GM19468 (cell line): ENCODE measurements at regions not wholly inside any gene's neighbourhood (a gene's known extent, or its start where the extent isn't known, plus 50 kb on each side); places are given as distances from the start of the nearest gene placed in this dataset.

Experiments used
- ATAC-seq: cut with Tn5 transposase; IDR thresholded peaks from one replicate; pipeline ENCODE4 v1.9.1; 2021; ENCODE audit warnings: mild to moderate bottlenecking, moderate library complexity, moderate number of reproducible peaks; ENCODE audit not compliant: unreplicated experiment; ENCODE audit errors: extremely low read depth

DNA sequence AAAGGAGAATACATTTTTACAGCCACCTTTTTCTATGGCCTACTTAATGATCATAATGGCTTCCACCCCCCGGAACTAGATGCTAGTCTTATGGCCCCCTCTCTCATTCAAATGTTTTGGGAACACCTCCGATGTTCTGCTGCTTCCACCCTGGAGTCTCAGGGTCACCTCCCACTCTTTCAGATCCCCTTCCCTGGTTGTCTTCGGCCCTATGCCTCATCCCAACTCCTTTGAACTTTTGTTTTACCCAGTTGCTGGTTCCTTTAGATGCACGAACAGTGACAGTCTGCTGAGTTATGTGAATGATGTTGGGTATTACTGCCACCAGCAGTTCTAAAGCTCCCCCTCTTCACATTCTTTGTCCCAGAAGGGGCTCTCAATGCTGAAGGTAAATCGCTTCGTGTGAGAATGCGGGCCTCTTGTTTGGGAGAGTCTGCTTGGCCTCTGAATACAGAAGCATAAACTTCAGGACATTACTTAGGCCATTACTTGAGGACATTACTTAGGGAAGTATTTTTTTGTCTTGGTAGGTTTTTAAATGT lies 309.1 kb downstream of the SOX4 start:
- ATAC-seq = no peak

DNA sequence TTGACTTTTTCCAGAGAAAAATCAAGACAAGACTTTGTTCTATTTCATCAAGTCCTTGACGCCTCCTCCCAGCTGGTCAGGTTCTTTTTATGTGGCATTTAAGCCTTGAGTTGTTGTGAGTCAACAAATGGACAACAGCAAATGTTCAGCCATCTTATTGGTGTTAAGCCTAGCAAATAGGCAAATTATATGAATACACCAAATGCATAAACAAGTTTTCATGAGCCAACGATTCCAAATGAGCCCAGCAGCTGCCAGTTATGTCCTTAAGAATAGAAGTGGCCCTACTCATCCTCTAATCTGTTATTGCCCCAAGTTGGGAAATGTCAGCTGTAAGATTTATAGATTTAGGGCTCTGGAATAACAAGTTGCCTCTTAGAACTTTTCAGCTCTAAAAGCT lies 312.0 kb downstream of the SOX4 start:
- no peak for ATAC-seq

DNA sequence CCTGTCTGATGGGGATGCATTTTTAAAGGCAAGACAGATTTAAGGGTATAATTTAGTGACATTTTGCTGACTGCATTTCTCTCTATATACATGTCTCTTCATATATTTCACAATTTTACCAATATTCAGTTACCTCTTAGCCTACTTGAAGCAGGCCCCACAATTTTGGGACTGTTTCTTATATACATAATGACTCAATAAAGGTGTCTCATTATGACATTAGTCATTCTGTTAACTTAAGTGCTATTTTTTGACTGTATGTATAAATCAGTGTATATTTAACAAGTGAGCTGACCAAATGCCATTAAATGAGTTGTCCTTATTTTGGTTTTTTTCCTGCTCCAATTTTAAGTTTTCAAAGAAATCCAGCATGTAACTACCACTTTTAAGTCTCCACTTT lies 313.3 kb downstream of the SOX4 start:
- no peak for ATAC-seq

DNA sequence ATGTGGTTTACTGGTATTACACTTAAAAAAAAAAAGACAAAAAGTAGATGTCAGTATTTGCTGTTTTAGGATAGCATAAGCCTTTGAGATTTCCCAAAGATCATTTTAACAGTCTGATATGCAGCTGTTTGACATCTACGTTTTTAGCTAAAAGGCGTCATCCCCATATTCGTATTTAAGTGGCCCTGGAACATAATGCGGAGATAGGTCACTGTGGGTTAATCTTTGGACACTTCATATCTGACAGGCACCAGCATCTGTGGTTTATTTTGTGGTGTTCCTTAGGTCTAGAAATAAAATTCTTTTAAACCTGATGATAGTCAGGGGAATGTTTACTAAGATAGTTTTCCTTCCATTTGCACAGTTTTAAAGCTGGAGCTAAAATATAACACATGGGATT lies 313.7 kb downstream of the SOX4 start:
- no peak for ATAC-seq

DNA sequence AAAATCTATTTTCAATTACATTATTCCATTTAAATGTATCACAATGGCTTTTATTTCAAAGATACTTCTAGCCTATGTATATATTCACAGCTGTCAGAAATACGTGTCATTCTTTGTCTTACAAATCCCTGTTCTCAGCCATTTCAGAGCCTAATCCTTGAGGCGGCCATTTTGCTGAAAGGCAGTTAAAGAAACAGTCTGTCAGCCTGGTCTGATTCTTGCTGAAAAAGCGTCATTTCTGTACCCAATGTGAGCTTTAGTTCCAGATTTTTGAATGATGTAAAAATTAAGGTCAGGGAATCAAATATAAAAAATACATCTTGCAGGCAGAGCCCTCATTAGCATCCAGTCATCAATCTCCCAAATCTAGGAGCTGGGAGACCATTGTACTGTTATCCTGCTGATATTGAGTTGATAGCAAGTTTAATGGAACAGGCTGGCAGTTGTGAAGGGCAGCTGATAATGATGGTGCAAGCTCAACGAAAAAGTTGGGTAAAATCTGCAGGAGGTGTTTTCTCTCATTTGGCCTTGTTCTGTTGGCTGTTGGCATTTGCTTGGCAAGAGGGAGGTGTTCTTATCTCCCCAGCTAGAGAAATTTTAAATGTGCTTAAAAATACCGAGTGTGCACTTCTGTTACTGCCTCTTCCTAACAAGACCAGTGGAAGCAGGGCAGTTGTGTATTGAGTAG lies 314.8 kb downstream of the SOX4 start:
- no peak for ATAC-seq

DNA sequence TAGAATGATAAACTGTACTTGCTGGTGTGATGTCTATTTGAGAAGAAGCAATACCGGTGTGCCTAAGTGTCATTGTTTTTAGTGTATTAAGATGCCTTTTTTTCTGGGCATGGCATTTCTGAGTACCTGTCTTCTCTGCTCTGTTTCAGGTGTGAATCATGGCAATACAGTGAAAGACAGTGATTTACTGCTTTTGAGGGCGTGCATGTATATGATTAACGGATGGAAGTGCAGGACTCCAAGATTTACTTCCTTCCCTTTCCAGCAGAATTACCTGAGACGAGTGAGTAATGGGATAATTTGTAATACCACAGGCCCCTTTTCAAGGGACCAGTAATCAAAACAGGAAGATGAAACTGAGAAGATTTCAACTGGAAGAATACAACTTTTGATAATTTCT lies 315.8 kb downstream of the SOX4 start:
- no peak for ATAC-seq

DNA sequence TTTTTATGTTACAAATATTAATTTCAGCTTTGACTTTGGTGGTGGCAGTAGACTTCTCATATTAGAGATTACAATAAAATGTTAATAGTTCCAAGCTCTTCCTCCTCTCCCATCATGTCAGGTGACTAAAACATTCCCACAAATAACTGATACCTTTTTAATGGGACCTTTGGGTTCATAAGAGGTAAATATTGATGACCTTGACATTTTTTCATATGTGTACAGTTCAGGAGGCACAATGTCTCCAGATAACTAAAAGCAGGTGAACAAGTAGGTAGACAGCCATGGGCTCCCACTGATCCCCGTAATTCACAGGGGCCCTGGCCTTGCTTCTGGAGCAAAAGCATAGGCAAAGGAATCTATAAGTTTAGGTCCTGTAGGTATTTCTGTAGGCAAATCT lies 317.7 kb downstream of the SOX4 start:
- ATAC-seq = no peak

DNA sequence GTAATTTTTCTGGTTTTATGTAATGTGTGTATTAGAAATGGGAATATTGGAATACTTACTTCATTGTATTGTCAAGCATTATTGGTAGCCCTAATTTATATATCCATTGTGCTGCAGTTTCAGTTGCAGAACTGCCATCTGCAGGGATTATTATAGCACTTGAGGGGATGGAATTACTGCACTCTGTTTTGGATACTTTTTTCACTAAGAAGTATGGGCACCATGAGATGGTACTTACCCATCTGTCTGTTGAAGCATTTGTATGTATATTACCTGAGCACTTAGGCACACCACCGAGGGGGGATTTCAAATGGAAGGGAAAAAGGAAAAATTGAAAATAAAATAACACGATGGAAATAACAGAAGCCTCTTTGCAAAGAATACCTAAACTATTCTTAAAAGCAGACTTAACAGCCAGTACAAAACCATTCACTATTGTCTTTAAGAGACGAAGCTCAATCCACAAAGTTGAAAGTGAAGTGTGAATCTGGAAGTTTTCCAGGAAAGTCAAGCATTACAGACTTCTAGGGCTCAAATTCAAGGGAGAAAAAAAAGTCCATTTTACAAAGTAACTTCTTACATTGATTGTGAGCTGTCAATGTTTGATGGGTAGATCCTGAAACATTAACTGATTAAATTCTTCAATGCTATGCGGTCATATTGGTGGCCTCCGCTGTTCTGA lies 318.7 kb downstream of the SOX4 start:
- no peak for ATAC-seq

DNA sequence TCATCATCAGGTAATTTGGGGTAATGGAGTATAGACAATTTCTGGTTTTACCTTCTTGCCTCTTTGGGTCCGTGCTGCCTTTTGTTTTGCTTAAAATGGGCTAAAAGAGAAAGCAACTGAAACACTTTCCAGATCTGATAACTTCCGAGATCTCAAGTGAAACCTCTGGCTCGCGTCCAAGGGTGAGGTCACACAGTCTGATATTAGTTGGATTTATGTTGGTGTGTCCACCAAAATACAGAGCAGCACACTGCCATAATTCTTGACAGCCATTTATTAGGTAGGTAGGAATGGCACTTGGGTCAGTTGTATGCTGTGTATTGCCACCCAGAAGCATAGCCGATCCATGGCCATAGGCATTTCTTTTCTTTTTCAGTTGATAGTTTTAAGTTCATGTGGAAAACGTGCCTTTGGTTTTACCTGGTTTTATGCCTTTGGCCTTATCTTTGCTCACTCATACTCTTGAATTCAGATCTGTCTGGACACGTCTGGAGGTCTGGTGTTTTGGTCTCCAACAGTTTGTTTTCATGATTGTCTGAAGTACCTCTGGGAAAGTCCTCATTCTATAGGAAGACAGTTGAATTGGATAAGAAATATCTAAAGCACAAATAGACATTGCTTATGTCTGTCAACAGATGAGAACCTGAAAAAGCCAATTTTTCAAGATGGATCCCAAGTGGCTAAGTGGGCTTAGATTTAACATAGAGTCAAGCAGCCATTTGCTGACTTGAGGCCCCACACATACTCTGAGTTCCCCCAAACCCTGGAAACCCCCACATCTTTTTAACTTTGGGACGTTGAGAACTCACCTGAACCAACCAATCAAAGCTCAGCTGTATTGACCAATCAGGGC lies 320.8 kb downstream of the SOX4 start:
- ATAC-seq = no peak

DNA sequence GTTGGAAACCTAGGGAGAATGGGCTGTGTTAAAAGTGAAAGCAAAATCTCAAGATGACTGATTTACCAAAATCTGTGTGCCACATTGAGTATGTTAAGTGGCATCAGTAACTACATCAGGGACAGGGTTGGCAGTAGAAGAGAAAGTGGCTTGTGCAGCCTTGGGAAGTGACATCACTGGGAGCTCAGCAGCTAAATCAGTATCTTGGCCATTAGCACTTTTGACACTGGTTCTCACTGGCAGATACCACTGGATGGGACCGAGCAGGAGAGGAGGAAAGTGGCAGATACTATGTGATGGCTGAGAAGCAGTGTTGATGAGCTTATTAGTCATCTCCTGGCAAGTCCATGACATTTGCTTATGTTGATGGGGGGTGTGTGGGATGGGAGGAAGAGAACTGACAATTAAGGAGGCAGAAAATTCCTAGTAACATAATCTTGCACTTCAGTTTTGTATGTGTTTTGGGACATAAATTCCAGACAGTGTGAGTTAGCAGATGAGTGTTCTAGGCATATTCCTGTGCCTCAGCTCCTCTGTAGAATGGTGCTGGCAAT lies 322.2 kb downstream of the SOX4 start:
- no peak for ATAC-seq

DNA sequence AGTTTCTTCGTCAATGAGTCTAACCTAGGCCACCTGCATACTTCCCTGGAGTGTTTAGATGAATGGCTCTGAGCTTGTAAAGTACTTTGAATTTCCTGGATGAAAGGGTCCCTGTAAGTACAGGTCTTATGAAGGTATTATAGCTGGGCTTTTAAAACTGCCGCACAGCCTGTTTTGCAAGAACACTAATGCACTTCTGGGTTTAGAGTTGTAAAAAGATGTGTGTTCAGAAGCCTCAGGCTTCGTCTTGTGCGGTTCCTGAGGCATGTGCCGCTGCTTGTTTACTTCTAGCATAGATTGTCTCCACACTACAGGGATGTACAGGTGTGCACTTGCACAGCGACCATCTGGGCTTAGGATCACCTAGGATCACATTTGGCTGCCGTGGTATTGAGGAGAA lies 324.5 kb downstream of the SOX4 start:
- ATAC-seq = no peak

DNA sequence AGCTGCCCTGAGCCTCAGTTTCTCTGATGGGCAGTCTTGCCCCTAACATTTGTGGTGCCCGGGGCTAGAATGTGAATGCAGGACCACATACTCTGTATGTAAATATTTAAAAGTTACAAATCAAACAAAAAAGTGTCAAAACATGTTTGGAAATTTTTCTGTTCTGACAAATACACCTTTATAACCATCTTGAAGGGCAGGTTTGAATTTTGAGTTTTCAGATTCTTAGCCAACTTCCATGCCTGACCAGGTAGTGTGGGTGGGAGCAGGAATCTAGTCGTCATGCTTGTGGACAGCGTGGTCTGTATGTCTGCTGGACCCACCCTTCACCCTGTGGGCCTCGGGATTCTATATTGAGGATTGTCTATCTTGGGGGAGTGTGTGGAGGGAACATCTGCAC lies 325.1 kb downstream of the SOX4 start:
- ATAC-seq = no peak

DNA sequence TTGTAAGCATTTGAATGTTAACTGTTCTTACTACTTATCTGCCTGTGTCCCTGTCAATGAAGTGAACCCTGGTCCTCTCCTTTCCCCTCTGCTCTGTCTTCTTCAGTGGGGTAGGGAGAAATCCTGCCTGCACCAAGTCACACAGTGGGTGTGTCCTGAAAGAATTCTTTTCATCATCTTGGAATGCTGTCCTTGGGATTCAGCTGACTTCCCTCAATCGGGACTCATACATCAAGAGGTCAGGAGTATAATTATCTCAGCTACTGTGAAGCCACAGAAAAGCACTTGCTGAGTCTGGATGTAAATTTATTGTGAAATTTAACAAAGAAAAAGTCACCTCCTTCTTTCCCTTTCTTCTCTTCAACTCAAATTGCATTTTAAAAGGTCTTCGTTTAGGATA lies 328.5 kb downstream of the SOX4 start:
- ATAC-seq = no peak

DNA sequence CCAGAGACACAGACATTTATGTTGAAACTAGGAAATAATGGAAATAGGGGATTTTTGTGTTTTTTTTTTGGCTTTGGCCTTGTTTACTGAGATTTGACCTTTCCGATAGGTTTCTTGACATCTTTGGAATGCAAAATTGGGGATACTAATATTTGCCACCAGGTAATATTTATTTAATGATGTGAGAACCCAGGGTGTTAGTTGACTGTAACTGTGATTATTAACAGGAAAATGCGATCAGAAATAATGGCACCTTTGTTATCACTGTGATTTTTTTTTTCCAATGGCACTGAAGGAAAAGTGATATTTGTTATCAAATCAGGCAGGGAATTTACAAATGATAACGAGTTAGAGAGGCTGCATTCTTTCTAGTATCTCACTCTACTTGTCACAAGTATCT lies 330.5 kb downstream of the SOX4 start:
- no peak for ATAC-seq

DNA sequence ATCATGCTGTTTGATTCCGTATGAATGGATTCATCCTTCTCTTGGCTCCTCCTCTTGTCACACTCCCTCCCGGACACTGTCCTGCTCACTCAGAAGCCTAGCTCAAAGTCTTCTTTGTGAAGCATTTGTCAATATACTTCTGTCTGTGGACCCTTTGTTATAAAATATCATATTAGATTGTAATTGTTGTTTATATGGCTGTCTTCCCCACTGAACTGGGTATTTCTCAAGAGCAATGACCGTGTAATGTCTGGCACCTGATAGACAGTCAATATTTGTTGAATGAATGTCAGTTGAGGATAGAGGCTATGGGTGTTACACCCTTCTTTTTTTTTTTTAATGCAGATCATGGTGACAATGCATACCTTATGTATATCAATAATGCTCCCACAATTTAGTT lies 335.3 kb downstream of the SOX4 start:
- ATAC-seq = no peak

DNA sequence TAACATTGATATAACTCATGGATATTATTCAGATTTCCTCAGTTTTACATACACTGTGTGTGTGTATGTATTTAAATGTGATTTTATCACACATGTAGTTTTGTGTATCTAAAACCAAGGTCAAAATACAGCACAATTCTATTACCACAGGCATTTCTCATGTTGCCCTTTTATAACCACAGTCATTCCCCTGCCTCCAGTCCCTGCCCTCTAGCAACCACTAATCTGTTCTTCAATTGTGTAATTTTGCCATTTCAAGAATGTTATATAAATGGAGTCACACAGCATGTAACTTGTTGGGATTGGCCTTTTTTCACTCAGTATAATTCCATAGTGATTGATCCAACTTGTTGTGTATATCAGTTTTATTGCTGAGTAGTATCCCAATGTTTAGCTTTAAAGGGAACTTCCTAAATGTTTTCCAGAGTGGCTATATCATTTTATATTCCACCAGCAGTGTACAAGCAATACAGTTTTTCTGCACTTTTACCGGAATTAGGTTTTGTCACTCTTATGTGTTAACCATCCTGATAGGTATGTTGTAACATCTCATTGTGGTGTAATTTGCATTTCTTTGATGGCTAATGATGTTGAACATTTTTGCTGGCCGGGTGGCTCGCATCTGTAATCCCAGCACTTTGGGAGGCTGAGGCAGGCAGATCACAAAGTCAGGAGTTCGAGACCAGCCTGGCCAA lies 338.2 kb downstream of the SOX4 start:
- ATAC-seq = no peak

DNA sequence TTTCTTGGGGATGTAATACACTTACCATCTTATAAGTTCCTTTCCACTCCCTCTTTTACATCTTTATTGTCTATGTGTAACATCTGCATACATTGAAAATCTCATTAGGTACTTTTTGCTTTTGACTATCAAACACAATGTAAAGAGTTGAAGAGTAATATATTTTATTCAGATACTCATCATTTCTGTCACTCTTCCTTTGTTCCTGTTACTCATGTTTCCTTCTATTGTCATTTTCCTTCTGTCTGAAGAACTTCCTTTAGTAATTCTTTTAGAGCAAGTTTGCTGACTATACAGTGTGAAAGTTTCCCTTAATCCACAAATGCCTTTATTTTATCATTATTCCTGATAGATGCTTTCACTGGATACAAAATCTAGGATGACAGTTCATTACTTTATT lies 339.8 kb downstream of the SOX4 start:
- ATAC-seq = no peak

DNA sequence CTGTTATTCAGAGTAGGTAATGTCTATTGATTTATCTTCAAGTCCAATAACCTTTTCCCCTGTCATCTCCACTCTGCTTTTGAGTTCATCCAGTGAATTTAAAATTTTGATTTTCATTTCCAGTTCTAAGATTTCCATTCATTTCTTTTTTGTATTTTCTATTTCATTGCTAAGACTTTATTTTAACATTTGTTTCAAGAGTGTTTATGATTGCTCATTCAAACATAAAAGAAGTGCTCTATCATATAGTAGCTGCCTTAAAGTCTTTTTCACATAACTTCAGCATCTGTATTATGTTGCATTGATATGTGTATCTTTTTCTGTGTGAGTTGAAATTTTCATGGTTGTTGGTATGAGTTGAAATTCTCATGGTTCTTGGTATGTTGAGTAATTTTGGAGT lies 341.6 kb downstream of the SOX4 start:
- no peak for ATAC-seq

DNA sequence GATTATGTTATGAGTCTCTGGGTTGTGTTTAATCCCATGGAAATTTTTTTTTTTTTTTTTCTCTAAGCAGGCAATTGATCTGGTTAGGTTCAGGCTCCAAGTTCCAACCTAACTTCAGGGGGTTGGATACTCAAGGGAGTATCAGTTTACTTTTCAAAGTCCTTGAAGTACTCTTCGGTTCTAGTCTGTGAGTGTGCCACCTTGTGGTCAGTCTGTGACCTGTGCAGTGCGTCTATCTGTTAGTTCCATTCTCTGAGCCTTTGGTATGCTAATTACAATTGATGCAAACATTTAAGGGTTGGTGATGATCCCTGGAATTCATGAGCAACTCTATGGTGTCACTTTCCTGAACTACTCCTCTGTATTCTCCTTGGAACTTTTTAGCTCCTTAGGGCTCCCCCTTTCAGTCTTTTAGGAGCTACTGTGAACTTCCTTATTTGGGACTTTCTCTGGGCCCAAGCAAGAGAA lies 342.0 kb downstream of the SOX4 start:
- no peak for ATAC-seq

DNA sequence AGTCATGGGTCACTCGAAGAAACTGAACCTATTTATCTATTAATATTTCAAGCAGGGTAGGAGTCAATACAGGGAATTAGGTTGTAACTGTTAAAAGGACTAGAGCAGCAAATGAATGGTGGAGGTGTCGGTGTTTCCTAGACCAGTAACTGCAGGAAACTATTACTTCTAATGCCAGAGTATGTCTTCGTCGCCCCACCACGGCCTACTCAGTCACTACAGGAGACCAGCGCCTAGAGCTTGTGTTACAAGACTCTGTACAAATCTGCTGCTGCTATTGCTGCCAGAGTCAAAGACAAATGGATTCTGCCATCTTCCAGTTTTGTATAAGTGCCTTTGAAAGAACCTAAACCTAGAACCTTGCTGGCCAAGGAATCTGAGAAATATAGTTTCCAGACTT lies 343.9 kb downstream of the SOX4 start:
- no peak for ATAC-seq
